Osteoblast (primary cell): ENCODE measurements at regions not wholly inside any gene's neighbourhood (a gene's known extent, or its start where the extent isn't known, plus 50 kb on each side); places are given as distances from the start of the nearest gene placed in this dataset.

Source experiments
- DNase-seq: peaks from one replicate; pipeline ENCODE4 v3.0.0; 2011; ENCODE audit warnings: low spot score, mixed read lengths; ENCODE audit not compliant: insufficient read length; ENCODE audit errors: missing footprints
- H2AFZ ChIP-seq: 2 replicates; pipeline ENCODE4 v1.6.0; 2011; ENCODE audit warnings: mild to moderate bottlenecking, low read length
- H3K27ac ChIP-seq: 2 replicates; pipeline ENCODE4 v1.5.1; 2011; ENCODE audit warnings: mild to moderate bottlenecking, low read depth, low read length, moderate library complexity
- H3K27me3 ChIP-seq: 2 replicates; pipeline ENCODE4 v1.6.0; 2012; ENCODE audit warnings: mild to moderate bottlenecking, control low read depth, inconsistent platforms, low read length, moderate library complexity; ENCODE audit not compliant: insufficient read depth
- H3K36me3 ChIP-seq: 2 replicates; pipeline ENCODE4 v1.5.1; 2011; ENCODE audit warnings: mild to moderate bottlenecking, low read length, control low read depth, moderate library complexity; ENCODE audit not compliant: insufficient read depth
- H3K4me1 ChIP-seq: 2 replicates; pipeline ENCODE4 v1.5.1; 2011; ENCODE audit warnings: mild to moderate bottlenecking, low read length, control low read depth, moderate library complexity; ENCODE audit not compliant: insufficient read depth
- H3K4me2 ChIP-seq: 2 replicates; pipeline ENCODE4 v1.6.0; 2011; ENCODE audit warnings: mild to moderate bottlenecking, low read length; ENCODE audit not compliant: insufficient read depth
- H3K4me3 ChIP-seq: fragments of 200-600 bp; sonication (generic); 3 replicates; pipeline ENCODE4 v1.5.1; 2012; ENCODE audit warnings: mild to moderate bottlenecking, low read length, inconsistent platforms; ENCODE audit not compliant: insufficient read depth
- H3K79me2 ChIP-seq: 2 replicates; pipeline ENCODE4 v1.6.0; 2012; ENCODE audit warnings: mild to moderate bottlenecking, low read length, control low read depth, inconsistent platforms; ENCODE audit not compliant: insufficient read depth
- H3K9me3 ChIP-seq: 2 replicates; pipeline ENCODE4 v1.5.1; 2011; ENCODE audit warnings: low read depth, low read length, control low read depth
- H4K20me1 ChIP-seq: 2 replicates; pipeline ENCODE4 v1.6.0; 2012; ENCODE audit warnings: mild to moderate bottlenecking, low read length, control low read depth; ENCODE audit not compliant: insufficient read depth
- CTCF ChIP-seq: IDR thresholded peaks from 2 replicates; pipeline ENCODE4 v1.5.1; 2011; ENCODE audit warnings: mild to moderate bottlenecking, low read depth, low read length, moderate library complexity; ENCODE audit errors: extremely low read depth

- no peak for DNase-seq
- Histone ChIP-seq H3K27ac (no peak overlapping the region), H2AFZ (no peak overlapping the region), H3K27me3 (no peaks in the 10 kb centered on the region), H4K20me1 (no peaks in the 10 kb centered on the region), H3K79me2 (no peaks in the 10 kb centered on the region), H3K36me3 (no peaks in the 10 kb centered on the region), H3K4me1 (no peaks in the 10 kb centered on the region), H3K9me3 (no peaks in the 10 kb centered on the region), H3K4me2 (no peak overlapping the region), H3K4me3 (no peak overlapping the region)
- no peak for TF ChIP-seq CTCF
These were observed 261.3 kb upstream of the KLHL29 start for GRCh38 chr2:23123686-23124085.

GRCh38 chr2:23124214-23124750 lies 260.7 kb upstream of the KLHL29 start:
- Histone ChIP-seq H3K4me3 (no peak overlapping the region), H3K9me3 (no peaks in the 10 kb centered on the region), H2AFZ (no peak overlapping the region), H4K20me1 (no peaks in the 10 kb centered on the region), H3K27ac (no peak overlapping the region), H3K4me1 (no peaks in the 10 kb centered on the region), H3K36me3 (no peaks in the 10 kb centered on the region), H3K27me3 (no peaks in the 10 kb centered on the region), H3K79me2 (no peaks in the 10 kb centered on the region), H3K4me2 (no peak overlapping the region)
- TF ChIP-seq CTCF = no peak
- DNase-seq = no peak

- DNase-seq = no peak
- Histone ChIP-seq H3K4me3 (no peak overlapping the region), H3K9me3 (no peaks in the 10 kb centered on the region), H4K20me1 (no peaks in the 10 kb centered on the region), H2AFZ (no peak overlapping the region), H3K27me3 (no peaks in the 10 kb centered on the region), H3K79me2 (no peaks in the 10 kb centered on the region), H3K4me2 (no peak overlapping the region), H3K27ac (no peak overlapping the region), H3K4me1 (no peaks in the 10 kb centered on the region), H3K36me3 (no peaks in the 10 kb centered on the region)
- TF ChIP-seq CTCF = no peak
These were observed 257.5 kb upstream of the KLHL29 start for GRCh38 chr2:23127465-23127864.

GRCh38 chr2:23128684-23129292 lies 256.2 kb upstream of the KLHL29 start:
- H4K20me1 ChIP-seq = no peaks in the 10 kb centered on the region
- H3K4me1 ChIP-seq = no peaks in the 10 kb centered on the region
- H3K79me2 ChIP-seq = no peaks in the 10 kb centered on the region
- no peak for DNase-seq
- H3K27me3 ChIP-seq = no peaks in the 10 kb centered on the region
- no peak overlapping the region for H3K27ac ChIP-seq
- no peaks in the 10 kb centered on the region for H3K36me3 ChIP-seq
- H3K4me2 ChIP-seq = no peak overlapping the region
- no peak overlapping the region for H3K4me3 ChIP-seq
- H3K9me3 ChIP-seq = no peaks in the 10 kb centered on the region
- TF ChIP-seq CTCF = no peak
- H2AFZ ChIP-seq = no peak overlapping the region
